Activated naive CD4-positive, alpha-beta T cell treated with anti-CD3 and anti-CD28 coated beads, Interleukin-2, amount 10 ng/mL, durations not matched to agents 7 days and 5 days (primary cell): ENCODE measurements at regions not wholly inside any gene's neighbourhood (a gene's known extent, or its start where the extent isn't known, plus 50 kb on each side); places are given as distances from the start of the nearest gene placed in this dataset.

Source experiments
- CTCF ChIA-PET: fragments of 350-600 bp; sonication (Branson Sonifier 250); formaldehyde crosslinking; loops from one replicate; lab custom pipeline; 2021; ENCODE audit warnings: antibody characterized with exemption; lab: Charles Lee
- DNase-seq: peaks from one replicate; pipeline ENCODE4 v3.0.0-alpha.2; 2020
- H3K27ac Mint-ChIP-seq: one replicate; pipeline ENCODE4 v1.8.0; 2021; ENCODE audit warnings: mild to moderate bottlenecking, moderate library complexity, mixed read lengths
- H3K27me3 Mint-ChIP-seq: one replicate; pipeline ENCODE4 v1.8.0; 2021; ENCODE audit warnings: mild to moderate bottlenecking, mixed read lengths
- H3K36me3 Mint-ChIP-seq: one replicate; pipeline ENCODE4 v1.8.0; 2021; ENCODE audit warnings: mixed read lengths
- H3K4me1 Mint-ChIP-seq: one replicate; pipeline ENCODE4 v1.8.0; 2021; ENCODE audit warnings: mixed read lengths
- H3K4me3 Mint-ChIP-seq: one replicate; pipeline ENCODE4 v1.8.0; 2021; ENCODE audit warnings: mild to moderate bottlenecking, moderate library complexity, mixed read lengths
- H3K9me3 Mint-ChIP-seq: one replicate; pipeline ENCODE4 v1.8.0; 2021; ENCODE audit warnings: mixed read lengths

DNA sequence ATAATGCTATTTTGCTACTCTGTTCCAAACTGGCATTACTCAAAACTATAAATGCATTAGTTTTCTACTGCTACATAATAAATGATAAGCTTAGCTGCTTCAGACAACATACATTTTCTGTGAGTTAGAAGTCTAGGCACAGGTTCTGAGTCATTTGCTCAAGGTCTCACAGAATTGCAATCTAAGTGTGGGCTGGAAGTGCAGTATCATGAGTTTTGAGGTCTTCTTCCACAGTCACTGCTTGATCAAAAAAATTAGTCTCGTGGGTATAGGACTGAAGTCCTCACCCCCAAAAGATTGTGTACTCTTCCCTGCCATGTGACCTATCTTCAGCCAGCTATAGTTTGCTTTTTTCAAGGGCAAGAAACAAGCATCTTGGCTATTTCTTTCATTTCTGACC lies 676.9 kb downstream of the ADCYAP1 start:
- no peak overlapping the region for H3K27ac Mint-ChIP-seq
- CTCF ChIA-PET: no interaction called here
- H3K36me3 Mint-ChIP-seq: no peaks in the 10 kb centered on the region

GRCh38 chr18:1585881-1586488 lies 681.3 kb downstream of the ADCYAP1 start:
- Mint-ChIP-seq H3K36me3 (no peaks in the 10 kb centered on the region), H3K9me3 (no peaks in the 10 kb centered on the region), H3K4me3 (no peak overlapping the region), H3K4me1 (no peaks in the 10 kb centered on the region), H3K27me3 (no peaks in the 10 kb centered on the region), H3K27ac (no peak overlapping the region)
- no peak for DNase-seq
- CTCF ChIA-PET: interaction anchor here (0.7 kb wide), 1 partner anchor 12 kb away, joined by 5 read pairs; no protein-coding TSS in a partner anchor

More for the DNA sequence above, 676.9 kb downstream of the ADCYAP1 start:
- Mint-ChIP-seq H3K27me3 (no peaks in the 10 kb centered on the region), H3K4me3 (no peak overlapping the region), H3K9me3 (no peaks in the 10 kb centered on the region), H3K4me1 (no peaks in the 10 kb centered on the region)
- DNase-seq: no peak

DNA sequence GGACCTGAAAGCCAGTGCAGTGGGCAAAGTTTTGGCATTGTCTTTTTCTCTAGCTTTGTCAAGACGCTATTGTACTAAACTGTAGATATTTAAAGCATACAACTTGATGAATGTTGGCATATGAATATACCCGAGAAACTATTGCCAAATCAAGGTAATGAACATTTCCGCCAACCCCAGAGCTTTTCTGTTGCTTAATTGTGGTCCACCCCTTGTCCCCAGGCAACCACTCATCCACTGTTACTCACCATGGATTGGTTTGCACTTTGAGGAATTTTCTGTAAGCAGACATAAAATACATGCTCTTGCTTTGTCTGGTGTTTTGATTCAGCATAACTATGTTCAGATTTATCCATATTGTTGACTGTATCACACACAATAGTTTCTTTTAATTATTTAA lies 688.4 kb downstream of the ADCYAP1 start:
- Mint-ChIP-seq H3K9me3 (no peaks in the 10 kb centered on the region), H3K4me1 (no peaks in the 10 kb centered on the region), H3K27ac (no peak overlapping the region), H3K4me3 (no peak overlapping the region), H3K36me3 (no peaks in the 10 kb centered on the region), H3K27me3 (no peaks in the 10 kb centered on the region)
- no peak for DNase-seq
- CTCF ChIA-PET: no interaction called here

- CTCF ChIA-PET: no interaction called here
- no peaks in the 10 kb centered on the region for H3K4me1 Mint-ChIP-seq
- H3K4me3 Mint-ChIP-seq: no peak overlapping the region
- no peak overlapping the region for H3K27ac Mint-ChIP-seq
- H3K27me3 Mint-ChIP-seq: no peaks in the 10 kb centered on the region
- no peaks in the 10 kb centered on the region for H3K36me3 Mint-ChIP-seq
- H3K9me3 Mint-ChIP-seq: no peaks in the 10 kb centered on the region
- DNase-seq: no peak
Observed at GRCh38 chr18:1595195-1595594, 690.5 kb downstream of the ADCYAP1 start.

DNA sequence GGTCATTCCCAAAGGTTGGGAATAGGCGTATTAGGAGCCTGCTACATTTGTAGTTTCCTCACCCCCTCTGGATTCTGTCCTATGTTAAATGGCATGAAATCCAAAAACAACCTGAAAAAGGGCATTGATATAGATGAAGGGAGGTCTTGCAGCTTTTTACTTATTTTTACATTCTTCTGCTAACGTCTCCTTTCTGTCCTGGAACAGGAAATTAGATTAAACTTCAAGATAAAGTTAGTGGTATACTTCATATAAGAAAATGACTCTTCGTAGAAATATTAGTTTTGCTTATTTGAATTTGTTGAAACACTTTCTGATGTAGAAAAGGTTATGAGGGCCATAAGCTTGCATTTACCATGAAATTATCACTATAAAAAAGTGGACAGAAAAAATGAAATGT lies 694.5 kb downstream of the ADCYAP1 start:
- Mint-ChIP-seq H3K27me3 (no peaks in the 10 kb centered on the region), H3K4me1 (no peaks in the 10 kb centered on the region), H3K9me3 (no peaks in the 10 kb centered on the region), H3K36me3 (no peaks in the 10 kb centered on the region), H3K27ac (no peak overlapping the region), H3K4me3 (no peak overlapping the region)
- no peak for DNase-seq
- CTCF ChIA-PET: no interaction called here

DNA sequence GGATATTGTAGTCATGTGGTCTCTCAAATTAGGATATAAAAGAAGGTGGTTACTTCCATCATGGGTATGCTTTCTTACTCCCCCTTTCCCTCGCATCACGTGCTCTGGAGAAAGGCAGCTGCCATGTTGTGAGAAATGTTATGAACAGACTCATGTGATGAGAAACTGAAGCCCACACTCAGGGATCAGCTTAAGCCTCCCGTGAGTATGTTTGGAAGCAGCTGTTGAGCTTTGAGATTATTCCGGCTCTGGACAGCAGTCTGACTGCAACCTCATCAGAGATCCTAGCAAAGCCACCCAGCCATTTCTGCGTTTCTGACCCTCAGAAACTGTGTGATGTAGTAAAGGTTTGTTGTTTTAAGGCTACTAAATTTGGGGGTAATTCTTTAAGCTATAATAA lies 700.1 kb downstream of the ADCYAP1 start:
- no peaks in the 10 kb centered on the region for H3K4me1 Mint-ChIP-seq
- no peak overlapping the region for H3K27ac Mint-ChIP-seq
- H3K27me3 Mint-ChIP-seq: no peaks in the 10 kb centered on the region
- CTCF ChIA-PET: no interaction called here
- no peak for DNase-seq
- no peaks in the 10 kb centered on the region for H3K9me3 Mint-ChIP-seq
- no peak overlapping the region for H3K4me3 Mint-ChIP-seq
- no peaks in the 10 kb centered on the region for H3K36me3 Mint-ChIP-seq

DNA sequence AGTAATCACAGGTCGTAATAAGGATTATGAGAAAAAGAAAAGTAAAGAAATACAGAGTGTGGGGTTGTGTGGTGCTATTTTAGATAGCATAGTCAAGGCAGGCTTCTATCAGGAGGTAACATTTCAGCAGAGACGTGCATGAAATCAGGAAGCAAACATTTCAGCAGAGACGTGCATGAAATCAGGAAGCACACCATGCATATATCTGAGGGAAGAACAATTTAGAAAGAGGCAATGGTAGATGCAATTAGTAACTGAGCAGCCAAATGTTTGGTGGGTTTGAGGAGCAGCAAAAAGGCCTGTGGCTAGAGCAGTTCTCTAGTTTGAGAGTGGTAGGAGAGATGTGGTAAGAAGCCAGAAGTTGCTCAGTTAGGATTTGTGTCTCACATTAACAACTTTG lies 713.7 kb downstream of the ADCYAP1 start:
- H3K27ac Mint-ChIP-seq: no peak overlapping the region

GRCh38 chr18:1619507-1619906 lies 714.8 kb downstream of the ADCYAP1 start:
- CTCF ChIA-PET: no interaction called here
- no peak overlapping the region for H3K4me3 Mint-ChIP-seq
- no peaks in the 10 kb centered on the region for H3K9me3 Mint-ChIP-seq
- H3K4me1 Mint-ChIP-seq: no peaks in the 10 kb centered on the region
- no peaks in the 10 kb centered on the region for H3K36me3 Mint-ChIP-seq
- DNase-seq: no peak
- H3K27me3 Mint-ChIP-seq: no peaks in the 10 kb centered on the region
- no peak overlapping the region for H3K27ac Mint-ChIP-seq

More for the DNA sequence above, 713.7 kb downstream of the ADCYAP1 start:
- Mint-ChIP-seq H3K4me1 (no peaks in the 10 kb centered on the region), H3K9me3 (no peaks in the 10 kb centered on the region), H3K27me3 (no peaks in the 10 kb centered on the region), H3K4me3 (no peak overlapping the region), H3K36me3 (no peaks in the 10 kb centered on the region)
- no peak for DNase-seq
- CTCF ChIA-PET: no interaction called here

- no peak for DNase-seq
- H3K9me3 Mint-ChIP-seq: no peaks in the 10 kb centered on the region
- CTCF ChIA-PET: no interaction called here
- H3K36me3 Mint-ChIP-seq: no peaks in the 10 kb centered on the region
- H3K4me3 Mint-ChIP-seq: no peak overlapping the region
- H3K27ac Mint-ChIP-seq: no peak overlapping the region
- H3K4me1 Mint-ChIP-seq: no peaks in the 10 kb centered on the region
- no peaks in the 10 kb centered on the region for H3K27me3 Mint-ChIP-seq
Observed at GRCh38 chr18:1624612-1625011, 719.9 kb downstream of the ADCYAP1 start.

DNA sequence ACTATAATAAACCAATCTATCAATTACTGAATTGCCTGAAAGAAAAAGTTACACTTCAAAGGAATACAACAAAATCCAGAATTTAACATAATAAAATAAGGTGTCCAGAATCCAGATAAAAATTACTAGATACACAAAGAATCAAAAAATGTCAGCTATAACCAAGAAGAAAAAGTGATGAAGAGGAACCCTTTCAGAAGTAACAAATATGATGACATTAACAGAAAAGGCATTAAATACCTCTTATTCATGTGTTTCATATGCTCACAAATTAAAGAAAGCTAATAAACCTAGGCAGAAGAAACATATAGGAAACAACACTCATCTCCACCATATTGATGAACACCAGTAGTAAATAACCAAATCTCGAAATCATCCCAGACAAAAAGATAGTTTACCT lies 722.8 kb downstream of the ADCYAP1 start:
- no peaks in the 10 kb centered on the region for H3K27me3 Mint-ChIP-seq
- H3K27ac Mint-ChIP-seq: no peak overlapping the region
- no peak for DNase-seq
- no peak overlapping the region for H3K4me3 Mint-ChIP-seq
- CTCF ChIA-PET: no interaction called here
- H3K9me3 Mint-ChIP-seq: no peaks in the 10 kb centered on the region
- no peaks in the 10 kb centered on the region for H3K4me1 Mint-ChIP-seq
- no peaks in the 10 kb centered on the region for H3K36me3 Mint-ChIP-seq

DNA sequence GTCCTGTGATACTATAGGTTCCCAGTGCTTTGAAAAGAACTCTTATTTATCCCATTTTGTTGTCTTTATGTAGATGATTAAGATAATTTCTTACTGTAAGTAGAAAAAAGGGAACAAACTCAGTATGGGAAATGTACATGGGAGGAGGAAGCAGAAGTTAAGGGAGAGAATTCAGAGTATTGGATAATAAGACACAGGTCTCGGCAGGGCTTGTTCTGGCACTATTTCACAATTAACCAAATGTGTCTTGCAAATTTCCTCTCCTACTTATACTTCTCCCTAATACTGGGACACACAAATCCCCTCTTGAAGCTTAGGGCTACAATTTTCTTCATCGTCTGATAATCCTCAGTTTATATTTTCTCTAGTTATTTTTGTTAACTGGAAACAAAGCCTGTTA lies 744.0 kb downstream of the ADCYAP1 start:
- H3K4me1 Mint-ChIP-seq: no peaks in the 10 kb centered on the region
- peaks cover 3% of the 10 kb centered on the region for H3K9me3 Mint-ChIP-seq
- H3K4me3 Mint-ChIP-seq: no peak overlapping the region
- CTCF ChIA-PET: interaction anchor here (2.6 kb wide), 1 partner anchor 15 kb away, joined by 7 read pairs; no protein-coding TSS in a partner anchor
- no peak overlapping the region for H3K27ac Mint-ChIP-seq
- no peaks in the 10 kb centered on the region for H3K27me3 Mint-ChIP-seq
- no peak for DNase-seq
- no peaks in the 10 kb centered on the region for H3K36me3 Mint-ChIP-seq

DNA sequence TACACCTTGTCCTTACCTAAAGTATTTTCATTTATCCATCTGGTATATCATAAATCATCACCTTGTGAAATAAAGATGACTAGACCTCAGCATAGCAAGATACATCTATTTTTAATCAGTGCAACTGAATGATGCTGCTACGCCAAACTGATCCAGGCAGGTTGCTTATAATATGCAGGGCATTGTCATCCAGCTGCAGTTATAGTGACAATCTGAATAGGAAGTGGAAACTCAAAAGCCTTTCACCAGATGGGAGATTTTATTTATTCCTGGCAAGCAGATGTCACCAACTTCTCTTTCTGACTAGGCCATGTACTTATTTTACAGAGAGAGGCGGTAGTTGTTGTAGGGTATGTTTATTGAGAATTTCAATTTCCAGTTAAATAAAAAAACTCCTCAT lies 747.3 kb downstream of the ADCYAP1 start:
- Mint-ChIP-seq H3K4me1 (no peaks in the 10 kb centered on the region), H3K27ac (no peak overlapping the region), H3K9me3 (no peaks in the 10 kb centered on the region), H3K4me3 (no peak overlapping the region), H3K36me3 (no peaks in the 10 kb centered on the region), H3K27me3 (no peaks in the 10 kb centered on the region)
- DNase-seq: no peak
- CTCF ChIA-PET: no interaction called here

GRCh38 chr18:1653873-1654272 lies 749.2 kb downstream of the ADCYAP1 start:
- Mint-ChIP-seq H3K9me3 (no peaks in the 10 kb centered on the region), H3K4me3 (no peak overlapping the region), H3K27me3 (no peaks in the 10 kb centered on the region), H3K4me1 (no peaks in the 10 kb centered on the region), H3K27ac (no peak overlapping the region), H3K36me3 (no peaks in the 10 kb centered on the region)
- CTCF ChIA-PET: no interaction called here
- no peak for DNase-seq

DNA sequence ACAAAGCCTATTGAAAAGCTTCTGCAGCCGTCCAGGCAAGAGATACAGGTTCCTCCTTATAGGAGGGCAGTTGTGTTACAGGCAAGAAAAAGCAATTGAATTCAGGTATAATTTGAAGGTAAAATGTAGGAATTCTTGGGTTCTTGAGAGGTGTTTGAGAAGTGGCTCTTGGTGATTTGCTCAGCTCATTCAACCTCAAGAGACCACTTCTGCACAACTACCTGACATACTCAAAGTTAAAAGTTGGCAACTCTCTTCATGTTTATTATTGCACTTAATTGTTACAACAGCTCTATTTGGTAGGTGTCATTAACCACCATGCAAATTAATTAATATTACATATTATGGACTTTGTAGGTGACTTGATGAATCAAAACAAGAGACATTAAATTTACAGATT lies 753.2 kb downstream of the ADCYAP1 start:
- DNase-seq: no peak
- no peaks in the 10 kb centered on the region for H3K27me3 Mint-ChIP-seq
- H3K4me3 Mint-ChIP-seq: no peak overlapping the region
- no peak overlapping the region for H3K27ac Mint-ChIP-seq
- H3K4me1 Mint-ChIP-seq: no peaks in the 10 kb centered on the region
- H3K36me3 Mint-ChIP-seq: no peaks in the 10 kb centered on the region
- CTCF ChIA-PET: no interaction called here
- H3K9me3 Mint-ChIP-seq: no peaks in the 10 kb centered on the region

- no peaks in the 10 kb centered on the region for H3K4me1 Mint-ChIP-seq
- CTCF ChIA-PET: interaction anchor here (0.7 kb wide), 1 partner anchor 9 kb away, joined by 3 read pairs; no protein-coding TSS in a partner anchor
- H3K27me3 Mint-ChIP-seq: no peaks in the 10 kb centered on the region
- no peak overlapping the region for H3K27ac Mint-ChIP-seq
- H3K9me3 Mint-ChIP-seq: no peaks in the 10 kb centered on the region
- no peak for DNase-seq
- no peaks in the 10 kb centered on the region for H3K36me3 Mint-ChIP-seq
- no peak overlapping the region for H3K4me3 Mint-ChIP-seq
Observed at GRCh38 chr18:1658908-1659566, 754.4 kb downstream of the ADCYAP1 start.
